IgD-negative memory B cell (primary cell): ENCODE measurements at regions not wholly inside any gene's neighbourhood (a gene's known extent, or its start where the extent isn't known, plus 50 kb on each side); places are given as distances from the start of the nearest gene placed in this dataset.
"Not testable (repeated sequence)": the region's sequence is repeated elsewhere in the genome, so short reads cannot be mapped to it uniquely, and the experiment has no call there.

Source experiments
- H3K27ac Mint-ChIP-seq, 3 donors: one replicate each; pipeline ENCODE4 v1.8.0; 2020 to 2022; ENCODE audit warnings: mild to moderate bottlenecking in 3 of 3, mixed read lengths in 3 of 3, moderate library complexity in 1 of 3
- H3K27me3 Mint-ChIP-seq: one replicate; pipeline ENCODE4 v1.8.0; 2021; ENCODE audit warnings: mixed read lengths
- H3K36me3 Mint-ChIP-seq: one replicate; pipeline ENCODE4 v1.8.0; 2020; ENCODE audit warnings: mild to moderate bottlenecking, mixed read lengths
- H3K4me1 Mint-ChIP-seq, 3 donors: one replicate each; pipeline ENCODE4 v1.8.0; 2020 to 2022; ENCODE audit warnings: mixed read lengths in 3 of 3, mild to moderate bottlenecking in 1 of 3
- H3K4me3 Mint-ChIP-seq, 4 donors: one replicate each; pipeline ENCODE4 v1.8.0; 2020 to 2022; ENCODE audit warnings: mild to moderate bottlenecking in 4 of 4, mixed read lengths in 4 of 4, moderate library complexity in 3 of 4
- H3K9me3 Mint-ChIP-seq, 3 donors: one replicate each; pipeline ENCODE4 v1.8.0; 2020 to 2021; ENCODE audit warnings: mixed read lengths in 3 of 3, mild to moderate bottlenecking in 1 of 3

- Mint-ChIP-seq H3K36me3 (no peaks in the 10 kb centered on the region), H3K27me3 (no peaks in the 10 kb centered on the region), H3K4me1 (no peaks in the 10 kb centered on the region), H3K9me3 (peaks cover 0 to 13% (median 0%) of the 10 kb centered on the region in 3 donors), H3K27ac (no peak overlapping the region), H3K4me3 (no peak overlapping the region)
Measured at GRCh38 chr14:83713732-83714131, 1816.2 kb upstream of the FLRT2 start.

- Mint-ChIP-seq H3K4me1 (no peaks in the 10 kb centered on the region), H3K36me3 (no peaks in the 10 kb centered on the region), H3K4me3 (no peak overlapping the region), H3K27ac (no peak overlapping the region), H3K27me3 (no peaks in the 10 kb centered on the region), H3K9me3 (peaks cover 0 to 9% (median 0%) of the 10 kb centered on the region in 3 donors)
Measured at GRCh38 chr14:83714151-83714550, 1815.8 kb upstream of the FLRT2 start.

- H3K4me1 Mint-ChIP-seq, H3K9me3 Mint-ChIP-seq, H3K4me3 Mint-ChIP-seq, H3K36me3 Mint-ChIP-seq, H3K27me3 Mint-ChIP-seq: not testable (repeated sequence)
- peak overlapping the region in 1 of 3 donors; percentile 35 for H3K27ac Mint-ChIP-seq
Measured at GRCh38 chr14:83719435-83719834, 1810.5 kb upstream of the FLRT2 start.

GRCh38 chr14:83733670-83734069 is 1796.3 kb upstream of the FLRT2 start:
- Mint-ChIP-seq H3K27ac (no peak overlapping the region), H3K27me3 (no peaks in the 10 kb centered on the region), H3K36me3 (no peaks in the 10 kb centered on the region), H3K4me3 (no peak overlapping the region), H3K4me1 (peaks cover 0 to 2% (median 0%) of the 10 kb centered on the region in 3 donors), H3K9me3 (peaks cover 2 to 10% (median 3%) of the 10 kb centered on the region in 3 donors)

GRCh38 chr14:83734431-83734830 is 1795.5 kb upstream of the FLRT2 start:
- Mint-ChIP-seq H3K4me1 (no peaks in the 10 kb centered on the region), H3K27ac (no peak overlapping the region), H3K36me3 (no peaks in the 10 kb centered on the region), H3K4me3 (no peak overlapping the region), H3K9me3 (peaks cover 0 to 10% (median 2%) of the 10 kb centered on the region in 3 donors), H3K27me3 (no peaks in the 10 kb centered on the region)

- H3K27me3 Mint-ChIP-seq = no peaks in the 10 kb centered on the region
- H3K9me3 Mint-ChIP-seq = peaks cover 0 to 4% (median 2%) of the 10 kb centered on the region in 3 donors
- no peak overlapping the region for H3K27ac Mint-ChIP-seq
- H3K4me1 Mint-ChIP-seq = no peaks in the 10 kb centered on the region
- H3K4me3 Mint-ChIP-seq = no peak overlapping the region
- no peaks in the 10 kb centered on the region for H3K36me3 Mint-ChIP-seq
Measured at GRCh38 chr14:83741269-83741668, 1788.7 kb upstream of the FLRT2 start.

- H3K27me3 Mint-ChIP-seq = no peaks in the 10 kb centered on the region
- peaks cover 2% of the 10 kb centered on the region for H3K36me3 Mint-ChIP-seq
- H3K9me3 Mint-ChIP-seq = peaks cover 0 to 8% (median 6%) of the 10 kb centered on the region in 3 donors
- no peak overlapping the region for H3K27ac Mint-ChIP-seq
- no peak overlapping the region for H3K4me3 Mint-ChIP-seq
- no peaks in the 10 kb centered on the region for H3K4me1 Mint-ChIP-seq
Measured at GRCh38 chr14:83744224-83744623, 1785.7 kb upstream of the FLRT2 start.

- H3K27me3 Mint-ChIP-seq = no peaks in the 10 kb centered on the region
- no peak overlapping the region for H3K4me3 Mint-ChIP-seq
- H3K36me3 Mint-ChIP-seq = peaks cover 2% of the 10 kb centered on the region
- H3K9me3 Mint-ChIP-seq = peaks cover 0 to 8% (median 8%) of the 10 kb centered on the region in 3 donors
- no peaks in the 10 kb centered on the region for H3K4me1 Mint-ChIP-seq
- no peak overlapping the region for H3K27ac Mint-ChIP-seq
Measured at GRCh38 chr14:83744891-83745290, 1785.1 kb upstream of the FLRT2 start.

- H3K4me1 Mint-ChIP-seq = no peaks in the 10 kb centered on the region
- H3K36me3 Mint-ChIP-seq = peaks cover 2% of the 10 kb centered on the region
- H3K27ac Mint-ChIP-seq = no peak overlapping the region
- H3K27me3 Mint-ChIP-seq = no peaks in the 10 kb centered on the region
- no peak overlapping the region for H3K4me3 Mint-ChIP-seq
- peaks cover 0 to 8% (median 5%) of the 10 kb centered on the region in 3 donors for H3K9me3 Mint-ChIP-seq
Measured at GRCh38 chr14:83746336-83746735, 1783.6 kb upstream of the FLRT2 start.

- no peaks in the 10 kb centered on the region for H3K4me1 Mint-ChIP-seq
Measured at GRCh38 chr14:83757916-83758315, 1772.0 kb upstream of the FLRT2 start.

GRCh38 chr14:83764656-83765599 is 1765.0 kb upstream of the FLRT2 start:
- Mint-ChIP-seq H3K27me3 (no peaks in the 10 kb centered on the region), H3K4me1 (no peaks in the 10 kb centered on the region), H3K36me3 (no peaks in the 10 kb centered on the region), H3K4me3 (no peak overlapping the region), H3K27ac (no peak overlapping the region), H3K9me3 (peaks cover 0 to 12% (median 6%) of the 10 kb centered on the region in 3 donors)

More at GRCh38 chr14:83757916-83758315, 1772.0 kb upstream of the FLRT2 start:
- no peaks in the 10 kb centered on the region for H3K36me3 Mint-ChIP-seq
- H3K27me3 Mint-ChIP-seq = no peaks in the 10 kb centered on the region
- peaks cover 0 to 5% (median 0%) of the 10 kb centered on the region in 3 donors for H3K9me3 Mint-ChIP-seq
- H3K4me3 Mint-ChIP-seq = no peak overlapping the region
- no peak overlapping the region for H3K27ac Mint-ChIP-seq

GRCh38 chr14:83777516-83777915 is 1752.4 kb upstream of the FLRT2 start:
- Mint-ChIP-seq H3K9me3 (peaks cover 3 to 5% (median 4%) of the 10 kb centered on the region in 3 donors), H3K36me3 (no peaks in the 10 kb centered on the region)

GRCh38 chr14:83779266-83779665 is 1750.7 kb upstream of the FLRT2 start:
- no peak overlapping the region for H3K4me3 Mint-ChIP-seq
- no peak overlapping the region for H3K27ac Mint-ChIP-seq
- no peaks in the 10 kb centered on the region for H3K36me3 Mint-ChIP-seq
- H3K27me3 Mint-ChIP-seq = no peaks in the 10 kb centered on the region
- H3K9me3 Mint-ChIP-seq = peaks cover 4 to 7% (median 5%) of the 10 kb centered on the region in 3 donors
- no peaks in the 10 kb centered on the region for H3K4me1 Mint-ChIP-seq

More at GRCh38 chr14:83777516-83777915, 1752.4 kb upstream of the FLRT2 start:
- Mint-ChIP-seq H3K4me1 (no peaks in the 10 kb centered on the region), H3K4me3 (no peak overlapping the region), H3K27me3 (no peaks in the 10 kb centered on the region), H3K27ac (no peak overlapping the region)

GRCh38 chr14:83780321-83780720 is 1749.6 kb upstream of the FLRT2 start:
- Mint-ChIP-seq H3K36me3 (no peaks in the 10 kb centered on the region), H3K27me3 (no peaks in the 10 kb centered on the region), H3K4me3 (no peak overlapping the region), H3K27ac (no peak overlapping the region), H3K4me1 (no peaks in the 10 kb centered on the region), H3K9me3 (peaks cover 4 to 7% (median 5%) of the 10 kb centered on the region in 3 donors)

- Mint-ChIP-seq H3K27me3 (no peaks in the 10 kb centered on the region), H3K9me3 (peaks cover 3 to 12% (median 6%) of the 10 kb centered on the region in 3 donors), H3K27ac (no peak overlapping the region), H3K4me3 (no peak overlapping the region), H3K36me3 (no peaks in the 10 kb centered on the region), H3K4me1 (no peaks in the 10 kb centered on the region)
Measured at GRCh38 chr14:83798421-83798820, 1731.5 kb upstream of the FLRT2 start.

- Mint-ChIP-seq H3K4me3 (no peak overlapping the region), H3K4me1 (no peaks in the 10 kb centered on the region), H3K9me3 (peaks cover 2 to 11% (median 7%) of the 10 kb centered on the region in 3 donors), H3K36me3 (no peaks in the 10 kb centered on the region), H3K27ac (no peak overlapping the region), H3K27me3 (no peaks in the 10 kb centered on the region)
Measured at GRCh38 chr14:83799233-83799632, 1730.7 kb upstream of the FLRT2 start.
